ENCODE measurements at regions not wholly inside any gene's neighbourhood (a gene's known extent, or its start where the extent isn't known, plus 50 kb on each side); places are given as distances from the start of the nearest gene placed in this dataset.
A peak's percentile ranks its signal among the peaks of the same experiment; 100 is the strongest.

DNA sequence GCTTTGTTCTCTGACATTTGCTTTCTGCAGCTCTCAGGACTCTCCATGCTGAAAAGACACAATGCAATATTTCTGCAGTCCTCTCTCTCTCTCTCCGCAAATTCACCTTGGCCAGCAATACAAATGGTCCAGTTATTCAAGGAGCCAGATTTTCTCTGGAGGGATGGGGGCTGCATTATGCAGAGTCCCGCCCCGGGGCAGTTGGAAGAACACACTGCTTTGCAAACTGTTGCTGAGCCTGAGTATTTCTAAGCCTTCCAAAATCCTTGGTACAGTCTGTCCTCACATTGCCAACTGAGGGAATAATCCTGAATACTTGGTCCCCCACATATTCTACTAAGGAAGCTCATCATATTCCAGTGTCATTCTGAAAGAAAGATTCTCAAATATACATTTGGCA lies 94.3 kb upstream of the ZC3H12C start:
- DNase-seq (ENCODE audit: low read depth in 2 of 3, low spot score in 2 of 3) = no peak

DNA sequence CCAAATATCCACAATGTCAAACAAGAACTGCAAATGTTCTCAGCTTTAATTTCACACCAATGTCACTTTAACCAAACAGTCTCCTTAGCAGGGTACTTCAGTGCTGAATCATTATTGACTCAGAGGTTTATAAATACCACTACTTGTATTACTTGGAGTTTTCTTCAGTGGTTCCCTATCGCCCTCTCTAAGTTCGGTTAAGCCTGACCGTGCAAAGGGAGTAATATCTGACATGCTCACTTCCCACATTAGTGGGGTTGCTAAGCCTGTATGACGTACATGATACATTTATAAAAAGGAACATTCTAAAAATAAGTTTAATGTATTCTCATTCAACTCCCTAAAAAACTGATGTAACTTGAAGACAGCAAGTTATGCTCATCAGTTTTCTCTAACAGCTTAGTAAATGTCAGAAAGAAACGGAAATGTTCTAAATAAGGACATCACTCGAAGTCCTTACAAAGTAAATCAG lies 93.1 kb upstream of the ZC3H12C start:
- DNase-seq (ENCODE audit: low read depth in 2 of 3, low spot score in 2 of 3) = peak in 2 of 3 donors; percentile 54 to 68

DNA sequence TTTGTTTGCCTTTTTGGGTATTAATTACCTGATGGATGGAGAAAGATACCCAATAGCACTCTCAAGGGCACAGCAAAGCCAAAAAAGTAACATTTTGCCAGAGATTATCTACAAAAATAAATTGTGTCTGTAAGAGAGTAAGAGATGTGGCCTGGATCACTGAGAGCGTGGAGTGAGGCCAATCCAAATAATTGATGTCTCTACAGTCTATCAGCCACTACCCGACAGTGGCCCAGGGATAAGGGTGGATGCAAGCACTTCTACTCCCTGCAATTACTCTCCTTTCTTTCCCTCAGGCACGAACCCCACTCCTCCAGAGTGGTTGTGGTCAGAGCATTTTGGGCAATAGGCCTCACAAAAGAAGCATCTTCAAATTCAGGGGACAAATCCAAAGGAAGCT lies 92.3 kb upstream of the ZC3H12C start:
- no peak for DNase-seq (ENCODE audit: low read depth in 2 of 3, low spot score in 2 of 3)

DNA sequence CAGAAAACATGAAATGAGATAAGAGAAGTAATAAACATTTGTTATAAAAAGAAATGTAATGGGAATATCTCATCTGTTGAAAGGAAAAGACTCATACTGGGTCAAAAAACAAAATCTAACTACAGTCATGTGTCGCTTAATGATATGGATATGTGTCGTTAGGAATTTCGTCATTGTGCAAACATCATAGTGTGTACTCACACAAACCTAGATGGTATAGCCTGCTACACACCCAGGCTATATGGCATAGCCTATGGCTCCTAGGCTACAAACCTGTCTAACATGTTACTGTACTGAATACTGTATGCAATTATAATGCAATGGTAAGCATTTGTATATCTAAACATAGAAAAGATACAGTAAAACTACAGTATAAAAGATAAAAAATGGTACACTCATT lies 89.8 kb upstream of the ZC3H12C start:
- DNase-seq (ENCODE audit: low read depth in 2 of 3, low spot score in 2 of 3) = no peak

DNA sequence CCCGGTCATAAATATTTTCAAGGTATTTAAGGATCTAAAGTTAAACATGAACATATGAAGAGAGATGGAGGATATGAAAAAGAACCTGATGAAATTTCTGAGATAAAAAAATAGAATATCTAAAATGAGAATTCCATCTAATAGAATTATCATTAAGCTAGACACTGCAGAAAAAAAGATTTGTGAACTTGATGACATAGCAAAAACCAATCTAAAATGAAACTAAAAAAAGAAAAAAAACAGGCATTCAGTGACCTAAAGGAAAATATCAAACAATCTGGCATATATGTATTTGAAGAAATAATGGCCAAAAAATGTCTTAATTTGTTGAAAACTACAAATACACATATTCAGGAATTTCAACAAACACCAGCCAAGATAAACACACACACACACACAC lies 81.6 kb upstream of the ZC3H12C start:
- DNase-seq (ENCODE audit: low read depth in 2 of 3, low spot score in 2 of 3) = no peak

DNA sequence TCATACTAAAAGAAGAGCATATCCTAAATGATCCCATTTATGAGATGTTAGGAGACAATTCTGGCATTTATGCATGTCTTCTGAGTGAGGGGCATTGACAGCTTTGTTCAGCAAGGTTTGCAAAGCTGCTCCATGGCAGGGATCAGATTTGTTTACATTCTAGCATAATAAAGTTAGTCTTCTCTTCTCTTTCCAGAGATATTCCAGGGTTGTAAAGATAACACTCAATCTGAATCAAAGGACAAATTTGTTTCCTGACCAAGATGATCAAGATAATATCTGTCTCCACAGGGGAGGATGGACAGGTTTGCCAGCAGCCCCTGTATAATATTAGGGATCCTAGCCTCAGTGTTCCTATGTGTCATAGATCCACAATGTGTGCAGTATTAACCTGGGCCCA lies 77.5 kb upstream of the ZC3H12C start:
- no peak for DNase-seq (ENCODE audit: low read depth in 2 of 3, low spot score in 2 of 3)

DNA sequence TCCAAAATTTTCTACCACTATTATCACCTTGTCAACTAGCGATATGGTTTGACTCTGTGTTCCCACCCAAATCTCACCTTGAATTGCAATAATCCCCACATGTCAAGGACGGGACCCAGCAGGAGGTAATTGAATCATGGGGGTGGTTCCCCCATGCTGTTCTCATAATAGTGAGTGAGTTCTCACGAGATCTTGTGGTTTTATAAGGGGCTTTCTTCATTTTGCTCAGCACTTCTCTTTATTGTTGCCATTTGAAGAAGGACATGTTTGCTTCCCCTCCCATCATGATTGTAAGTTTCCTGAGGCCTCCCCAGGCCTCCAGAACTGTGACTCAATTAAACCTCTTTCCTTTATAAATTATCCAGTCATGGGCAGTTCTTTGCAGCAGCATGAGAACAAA lies 73.5 kb upstream of the ZC3H12C start:
- no peak for DNase-seq (ENCODE audit: low read depth in 2 of 3, low spot score in 2 of 3)

DNA sequence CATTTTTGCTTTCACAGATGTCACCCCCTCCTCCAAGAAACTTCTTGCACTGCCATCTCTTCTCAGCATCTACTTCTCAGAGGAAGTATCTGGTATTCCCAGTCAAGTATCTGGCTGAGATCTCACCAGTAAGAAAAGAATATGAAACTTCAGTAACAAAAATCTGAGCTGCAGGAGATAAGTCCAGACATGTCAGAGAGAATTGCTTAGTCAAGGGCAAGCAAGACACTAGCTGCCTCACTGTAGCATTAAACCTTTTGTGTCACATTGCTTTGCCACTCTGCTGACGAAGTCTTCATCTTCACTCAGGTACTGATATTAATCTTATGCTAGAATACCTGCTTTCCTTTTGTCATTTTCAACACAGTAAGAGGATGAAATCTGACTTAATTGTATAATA lies 70.6 kb upstream of the ZC3H12C start:
- DNase-seq (ENCODE audit: low read depth in 2 of 3, low spot score in 2 of 3) = no peak

DNA sequence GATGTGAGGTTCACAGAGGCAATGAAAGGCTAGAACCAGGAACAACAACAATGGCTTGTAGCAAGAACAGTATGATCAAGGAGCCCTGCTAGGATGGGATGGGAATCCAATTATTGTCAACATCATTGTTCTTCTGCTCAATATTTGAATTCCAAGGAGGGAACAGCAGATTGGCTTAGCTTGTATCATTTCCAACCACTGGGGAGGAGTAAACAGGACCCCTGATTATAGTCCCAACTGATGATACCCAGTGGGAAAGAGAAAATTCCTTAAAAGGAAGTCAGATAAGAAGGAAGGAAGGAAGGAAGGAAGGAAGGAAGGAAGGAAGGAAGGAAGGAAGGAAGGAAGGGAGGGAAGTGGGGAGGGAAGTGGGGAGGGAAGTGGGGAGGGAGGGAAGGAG lies 69.5 kb upstream of the ZC3H12C start:
- DNase-seq (ENCODE audit: low read depth in 2 of 3, low spot score in 2 of 3) = no peak

DNA sequence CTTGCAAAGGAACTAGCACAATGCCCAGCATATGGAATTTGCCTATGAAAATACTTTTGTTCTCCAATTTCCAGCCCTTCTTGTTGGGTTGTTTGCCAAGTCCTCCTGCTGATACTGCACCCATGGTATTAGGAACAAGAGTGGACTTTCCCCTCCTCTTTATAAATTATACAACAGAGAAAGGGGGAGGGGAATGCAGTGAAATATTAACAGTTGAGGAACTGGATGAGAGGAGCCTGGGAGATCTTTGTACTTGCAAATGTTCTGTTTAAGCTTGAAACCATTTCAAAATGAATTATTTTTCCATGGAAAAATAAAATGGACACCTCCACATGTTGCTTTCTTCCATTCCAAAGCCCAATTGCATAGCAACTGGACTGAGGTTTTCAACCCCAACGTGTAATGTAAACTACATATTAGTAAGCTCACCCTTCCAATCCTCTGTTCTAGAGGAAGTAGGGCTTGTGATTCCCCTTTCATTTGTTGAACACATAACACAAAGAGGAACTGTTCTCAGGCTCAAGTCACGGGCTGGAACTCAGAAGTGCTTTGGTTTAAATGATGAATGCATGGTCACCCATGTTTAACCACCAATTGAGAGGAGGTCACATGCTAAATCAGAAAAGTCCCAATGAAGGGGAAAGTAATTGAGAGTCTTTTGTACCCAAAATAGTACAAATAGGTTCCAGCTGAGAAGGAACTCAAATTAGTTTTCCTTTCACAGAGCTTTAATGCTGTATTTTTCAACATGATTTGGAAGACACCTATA lies 66.2 kb upstream of the ZC3H12C start:
- DNase-seq (ENCODE audit: low read depth in 2 of 3, low spot score in 2 of 3) = peak in 2 of 3 donors; percentile 38 to 73

DNA sequence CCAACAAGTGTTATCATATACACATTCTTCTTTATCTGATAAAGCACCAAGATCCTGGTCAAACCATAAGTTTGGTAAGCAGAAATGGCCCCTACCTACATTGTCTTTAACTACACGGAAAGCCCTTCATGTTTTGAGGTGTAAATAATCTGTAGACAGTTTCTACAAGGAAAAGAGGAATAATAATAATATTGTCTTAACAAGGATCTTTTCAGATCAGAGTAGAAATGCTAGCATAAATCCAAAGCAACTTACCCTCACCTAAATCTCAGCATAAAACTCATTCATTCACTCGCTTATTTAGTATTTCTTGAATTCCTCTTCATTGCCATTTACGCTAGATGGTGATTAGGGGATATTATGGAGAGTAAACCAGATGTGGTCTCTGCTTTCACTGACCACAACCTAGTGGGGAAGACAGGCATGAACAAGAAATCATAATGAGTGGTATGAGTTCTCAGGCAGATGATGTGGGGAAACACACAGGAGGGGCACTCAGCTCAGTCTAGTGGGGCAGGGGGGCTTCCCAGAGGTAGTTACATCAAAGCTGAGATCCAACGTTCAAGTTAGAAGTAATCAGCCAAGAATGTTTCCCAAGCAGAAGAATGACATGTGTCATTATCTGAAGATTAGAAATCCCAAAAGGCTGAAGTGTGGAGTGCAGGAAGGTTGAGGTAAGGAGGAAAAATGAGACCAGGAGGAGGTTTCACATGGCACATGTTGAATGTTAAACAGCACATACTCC lies 65.4 kb upstream of the ZC3H12C start:
- DNase-seq (ENCODE audit: low read depth in 2 of 3, low spot score in 2 of 3) = no peak

DNA sequence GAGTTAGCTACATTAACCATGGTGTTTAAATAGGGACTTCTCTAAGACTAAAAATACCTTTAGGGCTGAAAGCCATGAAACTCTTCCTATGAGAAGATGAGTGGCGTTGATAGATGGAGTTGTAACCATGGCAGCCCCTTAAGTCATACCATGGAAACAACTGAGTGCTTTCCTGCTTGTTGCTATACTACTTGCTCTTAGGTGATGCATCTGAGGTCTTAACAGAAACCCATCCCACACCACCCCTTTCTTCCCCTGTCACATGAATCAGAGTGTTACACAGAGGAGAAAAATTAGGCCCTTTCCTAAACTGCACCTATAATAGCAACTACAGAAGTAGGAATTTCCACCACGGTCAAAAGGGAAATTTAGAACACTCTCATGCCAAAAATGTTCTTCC lies 64.3 kb upstream of the ZC3H12C start:
- DNase-seq (ENCODE audit: low read depth in 2 of 3, low spot score in 2 of 3) = no peak

DNA sequence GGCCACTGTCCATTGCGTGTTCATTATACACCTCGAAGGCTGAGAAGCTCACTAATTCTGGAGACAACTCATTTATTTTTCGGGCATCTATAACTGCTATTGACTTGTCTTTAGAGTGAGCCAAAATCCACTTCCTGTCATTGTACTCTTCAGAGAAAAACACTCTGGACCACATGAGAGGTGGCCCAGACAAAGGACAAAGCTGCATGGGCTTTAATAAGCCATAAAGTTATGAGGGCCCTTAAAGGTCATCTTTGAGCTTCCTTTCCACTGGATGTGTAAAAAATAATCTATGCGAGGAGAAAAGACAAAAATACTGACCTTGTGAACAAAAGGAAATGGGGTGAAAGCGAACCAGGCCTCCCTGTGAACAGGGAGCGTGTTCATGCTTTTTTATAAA lies 63.5 kb upstream of the ZC3H12C start:
- no peak for DNase-seq (ENCODE audit: low read depth in 2 of 3, low spot score in 2 of 3)

DNA sequence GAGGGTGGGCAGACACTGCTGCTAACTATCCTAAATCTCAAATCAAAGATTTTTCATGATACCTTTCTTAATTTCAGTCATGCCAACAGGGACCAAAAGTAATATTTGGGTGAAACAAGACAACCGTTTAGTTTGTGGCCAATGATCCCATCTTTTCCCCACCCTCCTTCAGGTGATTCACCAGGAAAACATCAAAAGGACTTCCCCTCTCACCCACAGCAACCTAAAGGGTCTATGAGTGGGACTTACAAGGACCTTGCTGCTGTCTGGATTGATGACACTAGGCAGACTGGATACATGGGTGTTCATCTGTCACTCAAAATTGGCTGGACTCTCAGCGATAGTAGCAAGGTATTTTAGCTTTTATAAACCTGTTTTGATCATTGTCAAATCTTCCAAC lies 62.0 kb upstream of the ZC3H12C start:
- DNase-seq (ENCODE audit: low read depth in 2 of 3, low spot score in 2 of 3) = no peak

DNA sequence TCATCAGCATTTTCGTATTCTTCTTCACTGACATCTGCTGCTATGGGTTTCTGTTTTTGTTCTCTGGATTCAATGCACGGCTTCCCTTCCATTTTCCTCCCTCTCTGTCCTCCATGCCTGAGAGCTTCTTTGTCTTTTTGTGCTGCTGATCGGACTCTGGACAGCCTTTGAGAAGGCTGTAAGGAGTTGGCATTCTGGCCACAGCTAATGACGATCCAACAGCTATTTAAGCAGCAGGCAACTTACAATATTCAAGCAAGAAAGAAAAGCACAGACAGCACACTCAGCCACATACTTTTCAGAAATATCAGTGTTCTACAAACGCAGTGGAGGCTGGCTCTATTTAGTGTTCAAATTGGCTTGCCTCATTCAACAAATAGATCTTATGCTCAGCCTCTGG lies 60.9 kb upstream of the ZC3H12C start:
- DNase-seq (ENCODE audit: low read depth in 2 of 3, low spot score in 2 of 3) = no peak

DNA sequence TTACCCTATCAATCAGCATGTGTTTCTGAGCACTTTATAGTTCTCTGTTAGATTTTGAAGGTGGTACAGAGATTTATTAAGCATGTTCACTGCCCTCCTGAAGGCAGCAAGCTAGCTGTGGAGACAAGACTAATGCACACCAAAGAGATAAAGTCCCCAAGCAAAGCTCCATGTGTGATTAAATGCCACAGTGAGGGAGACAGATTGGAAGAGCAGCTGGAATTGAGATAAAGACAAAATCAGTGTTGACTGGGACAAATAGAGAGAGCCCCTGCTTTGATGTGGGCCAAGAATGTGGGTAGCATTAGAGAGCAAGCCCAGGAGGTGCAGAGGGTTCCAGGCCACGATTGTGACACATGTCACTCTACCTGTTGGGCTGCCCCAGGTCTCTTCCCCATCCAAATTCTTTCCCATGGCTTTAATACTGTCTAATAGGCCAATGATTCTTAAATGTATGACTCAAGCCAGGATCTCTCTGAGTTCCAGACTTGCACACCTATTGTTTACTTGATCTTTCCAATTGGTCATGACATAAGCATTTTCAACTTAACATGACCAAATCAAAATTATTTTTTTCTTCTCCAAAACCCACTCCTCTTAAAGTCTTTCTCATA lies 60.1 kb upstream of the ZC3H12C start:
- DNase-seq (ENCODE audit: low read depth in 2 of 3, low spot score in 2 of 3) = no peak

DNA sequence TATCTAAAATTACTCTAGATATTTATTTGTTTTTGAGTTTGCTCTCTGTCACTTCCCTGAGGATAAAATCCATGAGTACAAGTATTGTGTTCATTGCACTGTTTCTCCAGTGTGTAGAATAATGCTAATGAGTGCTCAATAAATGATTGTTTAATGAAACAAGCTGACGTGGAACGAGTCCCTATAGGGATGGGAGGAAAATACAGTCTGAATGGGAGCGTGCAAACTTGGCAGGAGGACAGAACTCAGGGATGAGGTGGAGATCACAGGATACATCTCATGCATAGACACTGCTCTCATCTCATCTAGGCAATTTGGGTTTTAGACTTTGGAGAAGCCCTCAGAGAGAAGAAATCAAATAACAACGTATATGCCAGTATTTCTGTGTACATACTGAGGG lies 58.4 kb upstream of the ZC3H12C start:
- no peak for DNase-seq (ENCODE audit: low read depth in 2 of 3, low spot score in 2 of 3)

DNA sequence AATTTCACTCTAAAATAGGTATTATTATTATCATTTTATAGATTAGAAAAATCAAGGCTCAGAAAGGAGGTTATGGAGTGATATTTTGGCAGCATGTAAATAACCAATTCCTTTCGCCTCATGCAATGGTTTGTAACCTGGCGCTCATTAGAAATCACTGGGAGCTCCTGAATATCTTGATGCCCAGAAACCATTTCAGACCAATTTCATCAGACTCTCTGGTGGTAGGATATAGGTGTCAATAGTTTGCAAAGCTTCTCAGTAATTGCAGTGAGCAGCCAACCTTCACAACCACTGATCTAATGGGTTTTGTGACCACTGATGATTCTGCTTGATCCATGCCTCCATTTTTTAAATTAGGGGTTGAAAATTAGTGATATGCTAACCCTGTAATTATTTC lies 57.8 kb upstream of the ZC3H12C start:
- DNase-seq (ENCODE audit: low read depth in 2 of 3, low spot score in 2 of 3) = no peak

DNA sequence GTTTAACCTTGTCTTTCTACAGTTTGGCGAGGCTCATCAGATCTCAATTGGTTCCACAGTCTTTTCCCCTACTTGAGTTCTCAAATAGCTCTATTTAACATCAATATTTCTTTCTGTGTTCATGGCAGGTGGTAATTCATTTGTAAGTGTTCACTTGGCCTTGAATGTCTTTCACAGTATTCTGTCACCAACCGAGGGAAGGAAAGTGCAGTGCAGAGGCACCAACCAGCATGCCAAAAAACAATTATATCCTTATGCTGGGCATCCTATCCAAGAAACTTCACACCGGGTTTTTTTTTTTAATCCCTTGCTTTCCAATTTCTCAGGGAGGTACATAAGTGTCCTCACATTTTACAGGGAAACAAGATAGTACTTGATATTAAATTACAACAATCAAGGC lies 55.0 kb upstream of the ZC3H12C start:
- no peak for DNase-seq (ENCODE audit: low read depth in 2 of 3, low spot score in 2 of 3)

Data from hematopoietic multipotent progenitor cell (in vitro differentiated cells).